ENCODE measurements at regions not wholly inside any gene's neighbourhood (a gene's known extent, or its start where the extent isn't known, plus 50 kb on each side); places are given as distances from the start of the nearest gene placed in this dataset.

DNA sequence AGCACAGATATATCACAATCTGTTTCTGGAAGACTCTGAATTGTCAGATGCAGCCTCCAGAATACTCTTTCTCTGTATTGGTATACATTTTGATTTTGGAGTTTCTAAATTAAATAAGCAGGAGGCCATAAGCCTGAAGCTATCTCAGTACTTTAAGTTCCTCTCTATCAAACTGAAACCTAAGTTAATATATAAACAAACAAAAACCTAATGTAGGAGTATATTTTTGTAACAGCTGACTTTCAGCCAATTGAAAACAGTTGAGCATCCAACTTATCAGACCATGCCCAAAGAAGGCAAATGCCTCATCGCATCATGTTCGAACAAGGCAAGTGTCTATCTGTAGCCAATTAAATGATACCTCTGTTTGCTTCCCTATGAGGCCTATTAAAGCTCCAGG lies 1054.4 kb downstream of the AMY1C start:
- Histone ChIP-seq H3K4me3 (no peak overlapping the region), H3K27me3 (replicated peaks; ENCODE audit: insufficient read depth) (no peaks in the 10 kb centered on the region), H3K9me3 (no peaks in the 10 kb centered on the region), H3K4me1 (ENCODE audit: control insufficient read depth in 1 of 2, low read depth in 2 of 2) (no peaks in the 10 kb centered on the region), H3K27ac (no peak overlapping the region), H3K36me3 (no peaks in the 10 kb centered on the region)
- DNase-seq (ENCODE audit: low spot score) (no peak), ATAC-seq (ENCODE audit: insufficient number of reproducible peaks, low FRiP score, low read depth) (no peak)
- no peak for TF ChIP-seq CTCF (IDR thresholded peaks at IDR 0.05)

GRCh38 chr1:104807590-104807989 lies 1057.9 kb downstream of the AMY1C start:
- H3K4me3 ChIP-seq, result no peak overlapping the region
- no peak for TF ChIP-seq CTCF (IDR thresholded peaks at IDR 0.05)
- no peaks in the 10 kb centered on the region for H3K9me3 ChIP-seq
- no peak for ATAC-seq (ENCODE audit: insufficient number of reproducible peaks, low FRiP score, low read depth)
- DNase-seq (ENCODE audit: low spot score), result no peak
- H3K27me3 ChIP-seq (replicated peaks; ENCODE audit: insufficient read depth), result no peaks in the 10 kb centered on the region
- H3K4me1 ChIP-seq (ENCODE audit: control insufficient read depth in 1 of 2, low read depth in 2 of 2), result no peaks in the 10 kb centered on the region
- no peak overlapping the region for H3K27ac ChIP-seq
- H3K36me3 ChIP-seq, result no peaks in the 10 kb centered on the region

DNA sequence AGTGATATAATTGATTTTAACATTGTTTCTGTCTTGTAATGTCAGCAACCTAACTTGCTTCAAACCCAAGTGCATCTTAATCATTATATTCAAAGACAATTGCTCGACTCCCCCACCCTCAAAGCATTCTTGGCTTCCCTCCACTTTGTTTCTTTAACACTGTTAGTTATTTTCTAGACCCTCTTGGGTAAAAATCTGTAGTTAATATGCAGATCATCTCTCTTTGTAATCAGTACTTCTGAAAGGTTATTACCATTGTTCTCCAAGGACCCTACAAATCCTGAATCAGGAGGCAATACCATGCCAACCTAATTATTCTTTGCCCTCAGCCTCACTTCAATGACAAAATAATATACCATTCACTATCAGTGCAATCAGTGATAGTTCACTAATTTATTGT lies 1075.7 kb downstream of the AMY1C start:
- TF ChIP-seq CTCF (IDR thresholded peaks at IDR 0.05), result no peak
- Histone ChIP-seq H3K27me3 (replicated peaks; ENCODE audit: insufficient read depth) (no peaks in the 10 kb centered on the region), H3K27ac (no peak overlapping the region), H3K4me1 (ENCODE audit: control insufficient read depth in 1 of 2, low read depth in 2 of 2) (no peaks in the 10 kb centered on the region), H3K4me3 (no peak overlapping the region), H3K9me3 (no peaks in the 10 kb centered on the region), H3K36me3 (no peaks in the 10 kb centered on the region)
- no peak for DNase-seq (ENCODE audit: low spot score)
- no peak for ATAC-seq (ENCODE audit: insufficient number of reproducible peaks, low FRiP score, low read depth)

DNA sequence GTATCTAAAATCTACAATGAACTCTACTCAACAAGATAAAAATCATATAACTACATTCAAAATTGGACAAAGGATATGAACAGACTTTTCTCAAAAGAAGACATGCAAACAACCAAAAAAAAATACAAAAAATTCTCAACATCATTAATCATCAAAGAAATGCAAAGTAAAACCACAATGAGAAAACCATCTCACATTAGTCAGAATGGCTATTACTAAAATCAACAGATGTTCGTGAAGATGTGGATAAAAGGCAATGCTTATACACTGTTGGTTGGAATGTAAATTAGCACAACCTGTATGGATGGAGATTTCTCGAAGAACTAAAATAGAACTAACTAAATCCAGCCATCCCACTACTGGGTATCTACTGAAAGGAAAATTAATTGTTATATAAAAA lies 1080.8 kb downstream of the AMY1C start:
- no peak for ATAC-seq (ENCODE audit: insufficient number of reproducible peaks, low FRiP score, low read depth)
- Histone ChIP-seq H3K4me3 (no peak overlapping the region), H3K4me1 (ENCODE audit: control insufficient read depth in 1 of 2, low read depth in 2 of 2) (no peaks in the 10 kb centered on the region), H3K27me3 (replicated peaks; ENCODE audit: insufficient read depth) (no peaks in the 10 kb centered on the region), H3K27ac (no peak overlapping the region), H3K36me3 (no peaks in the 10 kb centered on the region), H3K9me3 (no peaks in the 10 kb centered on the region)
- TF ChIP-seq CTCF (IDR thresholded peaks at IDR 0.05), result no peak
- DNase-seq (ENCODE audit: low spot score), result no peak

DNA sequence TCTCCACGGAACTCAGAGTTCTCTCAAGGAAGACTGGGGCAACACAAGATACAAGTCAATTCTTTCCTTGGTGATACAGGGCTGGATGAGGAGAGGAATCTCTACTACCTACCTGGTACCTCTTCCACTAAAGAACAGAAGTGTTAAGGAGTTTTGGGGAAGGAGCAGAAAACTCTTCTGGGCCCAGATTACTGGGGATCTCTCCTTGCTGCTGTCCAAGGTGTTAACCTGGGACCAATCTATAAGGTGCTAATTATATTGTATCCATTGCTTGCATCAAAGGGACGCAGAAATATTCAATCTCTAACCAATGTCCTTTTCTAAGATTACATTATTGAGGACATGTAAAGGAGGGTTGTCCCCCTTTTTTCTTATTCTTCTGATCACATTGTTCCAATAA lies 1102.5 kb downstream of the AMY1C start:
- Histone ChIP-seq H3K27me3 (replicated peaks; ENCODE audit: insufficient read depth) (no peaks in the 10 kb centered on the region), H3K4me1 (ENCODE audit: control insufficient read depth in 1 of 2, low read depth in 2 of 2) (no peaks in the 10 kb centered on the region), H3K27ac (no peak overlapping the region), H3K4me3 (no peak overlapping the region), H3K36me3 (no peaks in the 10 kb centered on the region), H3K9me3 (no peaks in the 10 kb centered on the region)
- no peak for TF ChIP-seq CTCF (IDR thresholded peaks at IDR 0.05)
- ATAC-seq (ENCODE audit: insufficient number of reproducible peaks, low FRiP score, low read depth) (no peak), DNase-seq (ENCODE audit: low spot score) (no peak)

Measured in thoracic aorta (tissue), 2 donors.